Activated CD4-positive, alpha-beta T cell treated with anti-CD3 and anti-CD28 coated beads for 4 hours (primary cell): ENCODE measurements at regions not wholly inside any gene's neighbourhood (a gene's known extent, or its start where the extent isn't known, plus 50 kb on each side); places are given as distances from the start of the nearest gene placed in this dataset.
"Not testable (repeated sequence)": the region's sequence is repeated elsewhere in the genome, so short reads cannot be mapped to it uniquely, and the experiment has no call there.

Experiments used
- DNase-seq, 2 donors: peaks; one replicate each; pipeline ENCODE4 v3.0.0-alpha.2; 2020

GRCh38 chr12:89087876-89088275 is 264.4 kb downstream of the DUSP6 start:
- DNase-seq: no peak

GRCh38 chr12:89087149-89087825 is 265.0 kb downstream of the DUSP6 start:
- no peak for DNase-seq

GRCh38 chr12:89085421-89085820 is 266.9 kb downstream of the DUSP6 start:
- no peak for DNase-seq

- DNase-seq: no peak
These were observed 267.6 kb downstream of the DUSP6 start for GRCh38 chr12:89084751-89085150.

DNA sequence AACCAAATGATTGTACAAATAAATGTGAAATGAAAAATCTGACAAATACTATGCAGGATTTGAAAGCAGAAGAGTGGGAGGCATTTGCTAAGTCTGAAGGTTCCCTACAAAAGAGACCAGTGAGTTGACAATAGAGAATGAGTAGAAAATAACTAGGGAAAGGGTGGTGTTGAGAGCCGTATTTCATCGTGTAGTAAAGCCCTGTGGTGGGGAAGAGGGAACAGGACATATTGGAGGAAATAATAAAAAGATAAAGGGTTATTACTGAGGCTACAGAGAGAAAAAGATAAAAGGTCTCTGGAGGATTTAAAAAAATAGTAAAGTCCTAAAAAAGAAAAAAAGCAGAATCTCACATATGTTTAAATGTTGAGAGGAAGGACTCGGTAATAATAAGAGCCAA is 268.8 kb downstream of the DUSP6 start:
- DNase-seq: no peak

GRCh38 chr12:89082370-89082753 is 269.9 kb downstream of the DUSP6 start:
- no peak for DNase-seq

- no peak for DNase-seq
These were observed 270.5 kb downstream of the DUSP6 start for GRCh38 chr12:89081719-89082369.

DNA sequence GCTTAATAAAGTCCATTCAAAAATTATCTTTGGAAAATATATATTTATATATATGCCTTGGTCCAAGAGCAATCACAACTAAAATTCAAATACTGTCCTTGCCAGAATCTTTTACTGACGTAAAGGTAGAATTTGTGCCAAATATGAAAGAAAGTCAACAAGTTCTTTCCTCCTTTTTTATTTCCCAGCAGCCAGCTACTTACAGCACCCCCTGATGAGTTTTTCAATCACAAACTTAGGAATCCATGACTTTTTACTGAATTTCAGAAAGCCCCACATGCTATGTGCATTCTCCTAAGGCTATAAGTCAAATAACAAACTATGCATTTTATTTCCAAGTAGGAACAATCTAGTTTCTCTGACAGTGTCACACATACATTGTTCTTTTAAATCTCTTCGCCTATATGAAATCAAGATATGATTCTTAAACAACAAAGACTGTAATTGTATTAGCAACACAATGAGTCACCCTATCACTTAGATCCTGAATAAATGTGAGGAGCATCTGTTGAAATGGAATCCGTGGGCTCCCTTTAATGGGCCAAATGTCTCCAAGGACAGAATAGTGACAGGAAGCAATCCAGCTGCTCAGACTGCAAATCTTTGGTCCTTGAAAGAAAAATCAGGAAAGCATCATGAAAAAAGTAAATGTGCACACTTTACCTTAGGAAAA is 271.4 kb downstream of the DUSP6 start:
- no peak for DNase-seq

DNA sequence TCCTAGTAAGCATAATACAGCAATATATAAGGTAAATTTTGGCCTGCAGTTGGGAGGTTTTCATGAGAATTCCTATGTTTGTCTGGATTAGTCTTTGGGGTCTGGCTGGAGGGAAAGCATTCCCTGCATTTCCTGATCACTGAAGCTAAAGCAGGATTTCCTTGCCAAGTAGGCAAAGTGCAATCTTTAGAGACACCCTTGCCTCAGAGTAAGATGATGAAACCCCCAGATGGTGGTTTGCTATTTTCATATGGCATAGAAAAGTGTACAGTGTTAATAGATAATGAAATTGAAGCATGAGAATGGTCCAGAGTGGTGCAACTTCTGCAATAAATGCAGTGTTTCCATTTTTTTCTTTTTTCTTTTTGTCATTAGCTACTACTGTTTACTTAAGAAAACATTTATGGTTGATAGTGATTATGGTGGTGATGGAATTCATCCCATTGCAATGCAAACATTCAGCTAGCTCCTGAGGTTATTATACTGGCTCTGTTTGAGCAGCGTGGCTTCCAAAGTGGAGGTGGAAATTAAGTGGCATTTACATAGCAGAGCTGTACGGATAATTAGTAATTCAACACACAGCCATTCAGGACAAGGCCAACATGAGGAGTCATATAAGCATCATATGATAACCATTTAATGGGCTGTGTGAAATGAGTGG is 276.3 kb downstream of the DUSP6 start:
- no peak for DNase-seq

DNA sequence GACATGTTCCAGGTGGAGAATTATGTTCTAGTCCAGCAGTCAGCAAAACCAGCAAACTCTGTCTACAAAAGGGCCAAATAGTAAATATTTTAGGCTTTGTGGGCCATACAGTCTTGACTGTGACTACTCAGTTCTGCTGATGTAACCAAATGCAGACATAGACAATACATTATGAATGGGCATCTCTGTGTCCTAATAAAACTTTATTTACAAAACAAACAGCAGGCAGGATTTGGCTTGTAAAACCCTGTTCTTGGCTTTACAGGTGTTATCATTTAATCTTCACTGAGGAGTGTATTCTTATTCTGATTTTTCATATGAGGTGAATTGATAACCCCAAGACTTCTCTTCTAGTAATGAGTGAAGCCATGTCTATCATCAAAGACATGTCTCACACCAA is 278.6 kb downstream of the DUSP6 start:
- DNase-seq: no peak

- DNase-seq: no peak
These were observed 279.3 kb downstream of the DUSP6 start for GRCh38 chr12:89073027-89073398.

DNA sequence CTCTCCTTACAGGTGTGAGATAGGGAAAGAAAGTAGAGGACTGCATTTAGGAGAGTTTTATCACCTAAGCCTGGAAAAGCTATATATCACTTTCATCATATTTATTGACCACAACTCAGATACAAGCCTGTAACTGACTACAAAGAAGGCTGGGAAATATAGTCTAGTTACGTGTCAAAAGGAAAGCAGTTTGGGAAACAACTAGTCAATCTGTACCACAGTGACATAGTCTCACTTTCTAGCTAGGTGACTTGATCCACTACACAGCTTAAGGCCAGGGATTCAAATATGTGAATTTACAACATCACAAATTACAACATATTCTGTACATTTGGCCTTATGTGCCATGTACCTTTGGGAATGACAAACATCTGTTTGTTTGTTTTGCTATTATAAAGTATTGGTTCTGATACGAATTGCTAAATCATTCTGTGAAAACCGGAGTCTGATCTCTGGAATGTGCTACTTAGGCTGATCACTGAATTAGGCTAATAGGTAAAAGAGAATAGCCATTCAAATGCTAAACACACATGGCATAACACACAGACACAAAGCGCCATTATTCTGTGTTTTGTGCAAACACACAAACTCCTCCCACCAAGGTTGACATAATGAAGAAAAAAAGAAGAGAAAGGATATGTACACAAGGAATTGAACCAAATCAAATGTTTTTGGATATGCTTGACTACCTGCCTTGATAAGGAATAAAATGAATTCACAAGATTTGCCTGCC is 279.8 kb downstream of the DUSP6 start:
- DNase-seq: no peak

- DNase-seq: no peak
These were observed 281.7 kb downstream of the DUSP6 start for GRCh38 chr12:89070603-89071002.

DNA sequence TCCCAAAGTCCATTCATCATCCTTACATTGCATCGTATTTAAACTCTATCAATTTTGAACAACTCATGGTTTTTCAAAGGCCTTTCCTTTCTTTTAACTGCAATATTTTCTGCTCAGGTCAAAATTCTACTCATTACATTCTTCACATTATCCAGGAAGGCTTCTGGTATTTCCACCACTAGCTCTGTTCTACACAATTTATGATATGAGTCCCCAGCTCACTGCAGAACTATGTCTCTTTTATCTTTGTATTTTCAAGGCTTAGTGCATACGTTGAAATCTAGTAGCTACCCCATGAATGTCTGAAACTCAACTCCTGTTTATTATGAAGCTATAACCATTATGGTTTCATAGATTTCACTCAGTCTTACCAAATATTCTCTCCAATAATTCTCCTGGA is 282.9 kb downstream of the DUSP6 start:
- no peak for DNase-seq

DNA sequence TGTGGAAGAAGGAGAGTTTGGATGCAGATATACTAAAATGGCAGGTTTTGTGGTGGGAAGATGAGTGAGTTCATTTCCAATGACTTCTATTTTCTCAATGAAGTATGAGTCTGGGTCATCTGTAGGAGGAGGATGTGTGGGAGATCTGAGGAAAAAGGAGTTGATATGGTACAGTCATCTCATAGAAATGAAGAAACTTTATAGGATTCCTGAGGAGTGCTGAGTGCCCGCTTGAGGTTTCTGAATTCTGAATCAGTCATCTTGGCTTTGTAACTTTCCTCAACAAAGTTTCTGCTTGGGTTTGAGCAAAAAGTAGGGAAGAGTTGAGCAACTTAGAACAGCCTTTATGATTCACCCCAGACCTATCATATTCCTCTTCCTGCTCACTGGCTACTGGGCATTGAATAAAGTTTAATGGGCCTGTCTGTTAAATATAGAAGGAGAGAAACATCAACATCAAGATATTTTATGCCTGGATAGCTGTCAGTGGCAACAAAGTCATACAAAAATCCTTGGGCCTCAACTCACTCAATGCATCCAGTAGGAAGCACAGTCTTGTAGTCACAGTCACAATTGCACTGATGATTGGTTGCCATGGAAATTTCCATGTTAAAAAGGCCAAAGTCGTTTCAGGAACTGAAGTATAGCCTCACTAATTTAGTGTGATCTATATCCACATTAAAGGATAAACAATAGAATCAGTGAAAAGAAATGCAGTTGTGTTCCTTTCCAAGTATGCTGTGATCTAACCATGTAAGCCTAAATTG is 284.7 kb downstream of the DUSP6 start:
- DNase-seq: no peak

DNA sequence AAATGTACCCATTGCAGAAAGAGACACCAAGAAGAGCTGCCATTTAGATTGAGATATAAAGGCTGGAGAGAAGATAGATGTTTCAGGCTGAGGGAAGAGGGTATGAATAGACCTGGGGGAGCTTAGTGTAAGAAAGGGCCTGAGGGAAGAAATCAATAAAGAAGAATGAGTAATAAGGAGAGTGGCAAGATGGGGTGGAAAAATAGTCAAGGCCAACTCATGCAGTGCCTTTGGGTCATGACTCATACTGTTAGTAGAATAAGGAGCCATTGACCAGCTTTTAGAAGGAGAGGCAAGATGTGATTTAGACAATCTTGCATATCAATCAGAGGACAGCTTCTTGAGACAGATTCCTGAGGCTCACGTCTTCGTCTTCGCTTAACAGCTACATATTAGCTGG is 287.5 kb downstream of the DUSP6 start:
- DNase-seq: no peak

- no peak for DNase-seq
These were observed 288.1 kb downstream of the DUSP6 start for GRCh38 chr12:89064151-89064550.

DNA sequence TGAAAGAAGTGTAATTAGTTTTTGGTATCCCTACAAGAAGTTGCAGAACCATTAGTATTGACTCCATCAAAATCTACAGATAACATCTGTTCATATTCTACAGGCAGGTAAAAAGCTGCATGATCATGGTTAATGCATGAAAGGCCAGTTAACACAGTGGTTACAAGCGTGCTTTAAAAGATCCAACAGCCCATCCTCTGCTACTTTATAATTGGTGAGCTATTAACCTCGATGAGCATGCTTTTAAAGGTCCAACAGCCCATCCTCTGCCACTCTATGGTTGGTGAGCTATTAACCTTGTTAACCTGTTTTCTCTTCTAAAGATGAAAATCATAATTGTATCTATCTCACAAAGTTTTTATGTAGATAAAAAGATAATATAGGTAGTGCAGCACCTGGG is 289.3 kb downstream of the DUSP6 start:
- DNase-seq: no peak

DNA sequence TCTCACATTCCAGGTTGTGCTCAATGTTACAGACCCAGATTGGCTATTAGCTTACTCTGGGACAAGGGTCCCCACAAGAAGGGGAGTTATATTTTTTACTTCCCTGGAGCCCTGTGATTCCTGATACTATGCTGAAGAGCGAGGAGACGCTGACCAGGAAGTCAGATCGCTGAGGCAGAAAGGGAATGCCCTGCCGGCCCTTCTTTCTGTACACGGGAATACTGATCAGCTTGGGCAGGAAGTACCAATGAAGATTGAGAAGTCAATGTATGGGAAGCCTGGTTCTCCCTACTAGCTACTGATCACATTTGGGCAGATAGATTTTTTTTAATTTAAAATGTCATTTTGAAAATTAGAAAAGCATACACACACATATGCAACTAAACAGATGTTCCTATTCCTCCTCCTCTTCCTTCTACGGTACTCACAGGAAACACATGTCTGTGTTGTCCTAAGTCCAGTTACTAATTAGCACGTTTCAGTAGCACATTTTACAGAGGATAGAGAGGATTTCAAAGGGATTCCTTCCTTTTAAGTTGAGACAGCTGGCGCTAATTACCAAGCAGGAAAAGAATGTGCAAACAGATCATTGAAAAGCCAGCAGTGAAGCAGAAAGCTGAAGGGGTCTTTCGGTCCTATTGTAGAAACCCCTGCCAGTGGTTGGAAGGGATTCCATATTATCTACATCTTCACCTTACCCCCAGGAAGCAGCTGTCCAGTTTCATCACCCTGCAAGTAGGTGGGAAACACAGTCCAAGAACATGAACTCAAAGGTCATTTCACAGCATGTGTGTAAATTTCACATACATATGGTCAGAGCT is 292.4 kb downstream of the DUSP6 start:
- DNase-seq: no peak

DNA sequence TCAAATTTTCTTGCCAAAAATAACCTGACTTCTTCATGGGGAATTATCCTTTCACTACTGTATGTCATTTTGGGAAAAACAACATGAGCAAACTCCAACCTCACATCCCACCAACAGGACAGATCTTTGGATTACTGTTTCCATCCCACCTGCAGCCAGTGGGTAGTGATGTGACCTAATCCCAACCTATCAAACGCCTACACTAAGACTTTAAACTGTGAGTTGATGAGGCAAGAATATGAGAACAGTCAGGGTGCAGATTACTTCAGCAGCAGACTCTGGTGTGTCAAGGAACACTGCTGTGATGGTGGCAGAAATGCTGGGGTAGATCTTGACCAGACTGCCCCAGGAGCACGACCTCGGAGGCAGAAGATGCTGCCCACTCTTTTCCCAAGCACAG is 293.2 kb downstream of the DUSP6 start:
- no peak for DNase-seq

DNA sequence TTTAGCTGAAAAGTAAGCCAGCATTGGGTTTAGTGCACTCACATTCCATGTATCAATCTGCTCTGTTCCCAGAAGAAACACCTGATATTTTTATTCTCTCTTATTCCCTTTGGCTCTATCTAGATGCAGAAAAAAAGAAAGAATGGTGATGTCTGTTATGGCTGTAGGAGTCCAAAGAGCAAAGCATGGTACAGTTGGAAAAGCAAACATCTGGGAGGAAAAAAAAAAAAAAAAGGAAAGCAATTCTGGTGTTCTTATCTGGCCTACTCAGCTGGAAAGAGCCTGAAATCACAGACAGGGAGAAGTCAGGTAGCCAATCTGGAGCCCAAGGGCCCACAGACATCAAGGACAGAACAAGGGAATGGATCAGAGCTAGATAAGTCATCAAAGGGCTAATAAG is 293.9 kb downstream of the DUSP6 start:
- no peak for DNase-seq

DNA sequence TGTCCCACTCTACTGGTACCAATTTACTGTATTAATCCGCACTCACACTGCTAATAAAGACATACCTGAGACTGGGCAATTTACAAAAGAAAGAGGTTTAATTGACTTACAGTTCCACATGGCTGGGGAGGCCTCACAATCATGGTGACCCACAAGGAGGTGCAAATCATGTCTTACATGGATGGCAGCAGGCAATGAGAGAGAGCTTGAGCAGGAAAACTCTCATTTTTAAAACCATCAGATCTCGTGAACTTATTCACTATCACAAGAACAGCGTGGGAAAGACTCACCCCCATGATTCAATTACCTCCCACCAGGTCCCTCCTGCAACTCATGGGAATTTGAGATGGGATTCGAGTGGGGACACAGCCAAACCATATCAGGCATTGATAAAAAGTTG is 298.5 kb downstream of the DUSP6 start:
- DNase-seq: not testable (repeated sequence)
